ENCODE measurements at regions not wholly inside any gene's neighbourhood (a gene's known extent, or its start where the extent isn't known, plus 50 kb on each side); places are given as distances from the start of the nearest gene placed in this dataset.
"Not testable (repeated sequence)": the region's sequence is repeated elsewhere in the genome, so short reads cannot be mapped to it uniquely, and the experiment has no call there.

DNA sequence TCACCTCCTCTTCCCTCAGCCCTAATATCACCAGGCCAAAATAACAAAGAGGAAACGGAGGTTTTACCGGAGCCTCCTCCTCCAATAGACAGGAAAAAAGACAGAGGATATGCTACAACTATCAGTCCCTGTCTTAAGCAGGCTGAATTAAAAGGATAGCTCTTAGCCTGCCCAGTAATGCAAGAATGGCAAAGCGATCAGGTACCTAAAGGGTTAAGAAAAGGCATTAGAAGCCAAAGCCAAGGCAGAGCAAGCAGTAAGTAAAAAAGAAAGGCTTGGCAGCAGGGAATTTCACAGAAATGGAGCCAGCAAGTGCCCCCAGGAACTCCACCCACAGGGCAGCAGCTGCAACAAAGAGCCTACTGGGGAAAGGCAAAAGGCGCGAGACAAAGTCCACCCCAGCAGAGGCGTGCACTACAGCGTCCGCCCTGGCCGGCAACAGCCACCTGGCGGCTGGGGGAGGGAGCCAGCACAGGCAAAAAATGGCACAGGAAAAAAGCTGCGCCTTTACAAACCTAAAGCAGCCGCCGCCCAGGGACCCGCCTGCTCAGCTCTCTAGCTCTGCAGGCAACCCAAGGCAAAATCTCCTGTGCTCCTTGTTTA, 220.6 kb upstream of the ZC4H2 start:
- Histone ChIP-seq H2AFZ (no peak overlapping the region), H4K20me1 (ENCODE audit: insufficient read depth, poor library complexity, severe bottlenecking) (no peaks in the 10 kb centered on the region), H3K4me1 (ENCODE audit: insufficient read depth) (no peaks in the 10 kb centered on the region), H3K27ac (peak overlapping the region; percentile 57), H3K36me3 (replicated peaks; ENCODE audit: insufficient read depth, low read depth) (no peaks in the 10 kb centered on the region), H3K27me3 (no peaks in the 10 kb centered on the region), H3K4me3 (peak overlapping the region; percentile 0), H3K9me2 (replicated peaks; ENCODE audit: insufficient read depth) (no peaks in the 10 kb centered on the region), H3K4me2 (peak overlapping the region; percentile 62), H3K79me2 (no peaks in the 10 kb centered on the region), H3K9me3 (ENCODE audit: low read depth) (no peaks in the 10 kb centered on the region)
- TF ChIP-seq EZH2 (IDR thresholded peaks at IDR 0.05; ENCODE audit: borderline replicate concordance) (no peak), CTCF (IDR thresholded peaks at IDR 0.05; ENCODE audit: poor library complexity) (peak; percentile 22)
- DNase-seq (ENCODE audit: low spot score), result peak; percentile 71
- 44% methylated on average over 14 of the region's 14 CpGs for WGBS (ENCODE audit: low lambda C conversion rate, missing lambda C conversion rate)

DNA sequence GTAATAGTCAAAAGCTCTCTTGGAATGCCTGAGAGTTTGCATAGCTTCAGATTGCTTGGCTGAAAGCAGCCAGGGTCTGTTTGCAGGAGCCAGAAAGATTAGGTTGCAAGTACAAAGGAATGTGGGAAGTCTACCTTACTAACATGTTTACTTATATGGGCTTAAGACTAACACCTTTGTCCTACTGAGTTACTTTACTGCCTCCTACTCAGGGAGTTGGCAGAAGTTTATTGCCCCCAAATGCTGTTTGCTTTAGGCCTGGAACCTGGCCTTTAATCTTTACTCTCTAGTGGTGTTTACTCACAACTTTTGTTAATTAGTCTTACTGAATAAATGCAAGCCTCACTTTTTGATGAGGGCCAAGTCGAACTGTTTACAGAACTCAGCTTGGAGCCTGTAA, 219.4 kb upstream of the ZC4H2 start:
- H3K36me3 ChIP-seq (replicated peaks; ENCODE audit: insufficient read depth, low read depth), result no peaks in the 10 kb centered on the region
- peak; percentile 19 for DNase-seq (ENCODE audit: low spot score)
- H2AFZ ChIP-seq, result no peak overlapping the region
- 36% methylated on average over 1 of the region's 1 CpG for WGBS (ENCODE audit: low lambda C conversion rate, missing lambda C conversion rate)
- no peak overlapping the region for H3K4me3 ChIP-seq
- no peaks in the 10 kb centered on the region for H3K9me3 ChIP-seq (ENCODE audit: low read depth)
- H3K4me2 ChIP-seq, result peak overlapping the region; percentile 62
- H3K9me2 ChIP-seq (replicated peaks; ENCODE audit: insufficient read depth), result no peaks in the 10 kb centered on the region
- no peaks in the 10 kb centered on the region for H3K79me2 ChIP-seq
- TF ChIP-seq EZH2phosphoT487 (IDR thresholded peaks at IDR 0.05; ENCODE audit: low read depth, severe bottlenecking, unreplicated experiment) (peak; percentile 68), EZH2 (IDR thresholded peaks at IDR 0.05; ENCODE audit: borderline replicate concordance) (no peak)
- H3K27ac ChIP-seq, result peak overlapping the region; percentile 57
- H4K20me1 ChIP-seq (ENCODE audit: insufficient read depth, poor library complexity, severe bottlenecking), result no peaks in the 10 kb centered on the region
- H3K27me3 ChIP-seq, result no peaks in the 10 kb centered on the region
- no peaks in the 10 kb centered on the region for H3K4me1 ChIP-seq (ENCODE audit: insufficient read depth)

- Histone ChIP-seq H3K27me3 (no peaks in the 10 kb centered on the region), H3K79me2 (no peaks in the 10 kb centered on the region), H3K4me2 (no peak overlapping the region), H3K4me1 (ENCODE audit: insufficient read depth) (no peaks in the 10 kb centered on the region), H3K27ac (no peak overlapping the region), H4K20me1 (ENCODE audit: insufficient read depth, poor library complexity, severe bottlenecking) (no peaks in the 10 kb centered on the region), H3K4me3 (no peak overlapping the region), H3K9me2 (replicated peaks; ENCODE audit: insufficient read depth) (no peaks in the 10 kb centered on the region), H2AFZ (no peak overlapping the region), H3K36me3 (replicated peaks; ENCODE audit: insufficient read depth, low read depth) (no peaks in the 10 kb centered on the region), H3K9me3 (ENCODE audit: low read depth) (no peaks in the 10 kb centered on the region)
- no peak for DNase-seq (ENCODE audit: low spot score)
- WGBS (ENCODE audit: low lambda C conversion rate, missing lambda C conversion rate), result 77% methylated on average over 5 of the region's 5 CpGs
- TF ChIP-seq EZH2phosphoT487 (IDR thresholded peaks at IDR 0.05; ENCODE audit: low read depth, severe bottlenecking, unreplicated experiment) (no peak), CTCF (IDR thresholded peaks at IDR 0.05; ENCODE audit: poor library complexity) (no peak), EZH2 (IDR thresholded peaks at IDR 0.05; ENCODE audit: borderline replicate concordance) (no peak)
Measured at GRCh38 chrX:65194547-65194946, 218.3 kb upstream of the ZC4H2 start.

DNA sequence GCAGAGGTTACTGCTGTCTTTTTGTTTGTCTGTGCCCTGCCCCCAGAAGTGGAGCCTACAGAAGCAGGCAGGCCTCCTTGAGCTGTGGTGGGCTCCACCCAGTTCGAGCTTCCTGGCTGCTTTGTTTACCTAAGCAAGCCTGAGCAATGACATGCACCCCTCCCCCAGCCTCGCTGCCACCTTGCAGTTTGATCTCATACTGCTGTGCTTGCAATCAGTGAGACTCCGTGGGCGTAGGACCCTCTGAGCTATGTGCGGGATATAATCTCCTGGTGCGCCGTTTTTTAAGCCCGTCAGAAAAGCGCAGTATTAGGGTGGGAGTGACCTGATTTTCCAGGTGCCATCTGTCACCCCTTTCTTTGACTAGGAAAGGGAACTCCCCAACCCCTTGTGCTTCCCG, 187.1 kb upstream of the ZC4H2 start:
- not testable (repeated sequence) for H3K4me2 ChIP-seq; H2AFZ ChIP-seq; H3K9me2 ChIP-seq (replicated peaks; ENCODE audit: insufficient read depth); DNase-seq (ENCODE audit: low spot score); H3K27ac ChIP-seq; H3K36me3 ChIP-seq (replicated peaks; ENCODE audit: insufficient read depth, low read depth); H4K20me1 ChIP-seq (ENCODE audit: insufficient read depth, poor library complexity, severe bottlenecking); H3K9me3 ChIP-seq (ENCODE audit: low read depth); H3K27me3 ChIP-seq; H3K4me1 ChIP-seq (ENCODE audit: insufficient read depth); H3K4me3 ChIP-seq; H3K79me2 ChIP-seq
- 86% methylated on average over 10 of the region's 10 CpGs for WGBS (ENCODE audit: low lambda C conversion rate, missing lambda C conversion rate)

Measured in hepatocyte (in vitro differentiated cells).